Mucosa of stomach (tissue), 1 donor: ENCODE measurements at regions not wholly inside any gene's neighbourhood (a gene's known extent, or its start where the extent isn't known, plus 50 kb on each side); places are given as distances from the start of the nearest gene placed in this dataset.
"Not testable (repeated sequence)": the region's sequence is repeated elsewhere in the genome, so short reads cannot be mapped to it uniquely, and the experiment has no call there.

Experiments
- H3K27me3 ChIP-seq: one replicate; pipeline ENCODE4 v1.7.0; 2013; ENCODE audit warnings: mild to moderate bottlenecking, low read length; ENCODE audit not compliant: control insufficient read depth, insufficient read depth
- H3K36me3 ChIP-seq: one replicate; pipeline ENCODE4 v1.7.0; 2013; ENCODE audit warnings: low read length; ENCODE audit not compliant: control insufficient read depth, insufficient read depth
- H3K4me1 ChIP-seq: one replicate; pipeline ENCODE4 v1.7.0; 2013; ENCODE audit warnings: mild to moderate bottlenecking, low read length; ENCODE audit not compliant: control insufficient read depth, insufficient read depth
- H3K4me3 ChIP-seq: one replicate; pipeline ENCODE4 v1.7.0; 2013; ENCODE audit warnings: low read length
- H3K9ac ChIP-seq: one replicate; pipeline ENCODE4 v1.7.0; 2013; ENCODE audit warnings: mild to moderate bottlenecking, low read length, moderate library complexity
- H3K9me3 ChIP-seq: one replicate; pipeline ENCODE4 v1.7.0; 2013; ENCODE audit warnings: mild to moderate bottlenecking, low read length, moderate library complexity; ENCODE audit not compliant: control insufficient read depth
- donor health status: Pancreatic carcinoma.

DNA sequence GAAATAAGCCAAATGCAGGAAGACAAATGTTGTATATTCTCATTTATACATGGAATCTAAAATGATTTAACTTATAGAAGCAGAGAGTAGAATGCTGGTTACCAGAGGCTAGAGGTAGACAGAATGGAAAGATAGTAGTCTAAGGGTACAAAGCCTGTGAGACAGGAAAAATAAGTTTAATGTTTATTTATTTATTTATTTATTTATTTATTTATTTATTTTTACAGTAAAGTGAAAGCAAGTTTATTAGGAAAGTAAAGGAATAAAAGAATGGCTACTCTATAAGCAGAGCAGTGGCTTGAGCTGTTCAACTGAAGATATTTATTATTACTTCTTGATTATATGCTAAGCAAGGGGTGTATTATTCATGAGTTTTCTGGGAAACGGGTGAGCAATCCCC is 203.2 kb downstream of the LAS1L start:
- no peaks in the 10 kb centered on the region for H3K9me3 ChIP-seq
- H3K4me3 ChIP-seq = no peak overlapping the region

DNA sequence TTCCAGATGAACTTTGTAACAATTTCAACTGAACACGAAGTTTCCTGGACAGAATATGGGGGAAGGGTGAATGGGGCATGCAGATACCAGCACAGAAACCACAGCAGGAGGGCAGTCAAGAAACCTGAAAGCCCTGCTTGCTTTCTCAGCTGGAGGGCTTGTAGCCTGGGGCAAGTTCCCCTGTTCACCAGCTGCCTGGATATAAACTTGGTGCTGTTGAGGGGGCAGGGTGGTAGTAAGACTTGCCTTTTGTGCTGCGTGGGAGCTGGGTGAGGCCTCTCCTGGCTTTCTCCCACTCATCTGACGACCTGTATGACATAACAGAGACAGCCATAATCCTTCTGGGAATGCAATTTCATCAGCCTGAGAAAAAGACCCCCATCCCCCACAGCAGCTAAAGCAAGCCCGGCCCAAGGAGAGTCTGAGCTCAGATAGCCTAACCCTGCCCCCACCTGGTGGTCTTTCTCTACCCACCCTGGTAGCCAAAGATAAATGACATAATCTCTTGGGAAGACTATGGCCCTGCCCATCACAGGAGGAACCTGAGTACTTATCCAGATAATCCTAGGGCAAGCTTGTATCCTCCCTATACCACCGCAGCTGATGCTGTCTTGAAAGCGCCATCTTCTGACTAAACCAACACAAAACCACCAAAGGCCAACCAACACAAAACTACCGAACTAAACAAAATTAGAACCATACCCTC is 234.3 kb downstream of the LAS1L start:
- no peak overlapping the region for H3K9ac ChIP-seq
- no peak overlapping the region for H3K4me3 ChIP-seq
- no peaks in the 10 kb centered on the region for H3K27me3 ChIP-seq
- no peaks in the 10 kb centered on the region for H3K9me3 ChIP-seq
- H3K36me3 ChIP-seq = no peaks in the 10 kb centered on the region
- no peaks in the 10 kb centered on the region for H3K4me1 ChIP-seq

More for the DNA sequence above, 203.2 kb downstream of the LAS1L start:
- Histone ChIP-seq H3K4me1 (no peaks in the 10 kb centered on the region), H3K36me3 (no peaks in the 10 kb centered on the region), H3K27me3 (no peaks in the 10 kb centered on the region), H3K9ac (no peak overlapping the region)

DNA sequence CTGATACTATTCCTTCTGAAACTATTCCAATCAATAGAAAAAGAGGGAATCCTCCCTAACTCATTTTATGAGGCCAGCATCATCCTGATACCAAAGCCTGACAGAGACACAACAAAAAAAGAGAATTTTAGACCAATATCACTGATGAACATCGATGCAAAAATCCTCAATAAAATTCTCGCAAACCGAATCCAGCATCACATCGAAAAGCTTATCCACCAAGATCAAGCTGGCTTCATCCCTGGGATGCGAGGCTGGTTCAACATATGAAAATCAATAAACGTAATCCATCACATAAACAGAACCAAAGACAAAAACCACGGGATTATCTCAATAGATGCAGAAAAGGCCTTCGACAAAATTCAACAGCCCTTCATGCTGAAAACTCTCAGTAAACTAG is 251.7 kb downstream of the LAS1L start:
- not testable (repeated sequence) for H3K9ac ChIP-seq, H3K9me3 ChIP-seq, H3K4me3 ChIP-seq, H3K27me3 ChIP-seq, H3K36me3 ChIP-seq, H3K4me1 ChIP-seq

DNA sequence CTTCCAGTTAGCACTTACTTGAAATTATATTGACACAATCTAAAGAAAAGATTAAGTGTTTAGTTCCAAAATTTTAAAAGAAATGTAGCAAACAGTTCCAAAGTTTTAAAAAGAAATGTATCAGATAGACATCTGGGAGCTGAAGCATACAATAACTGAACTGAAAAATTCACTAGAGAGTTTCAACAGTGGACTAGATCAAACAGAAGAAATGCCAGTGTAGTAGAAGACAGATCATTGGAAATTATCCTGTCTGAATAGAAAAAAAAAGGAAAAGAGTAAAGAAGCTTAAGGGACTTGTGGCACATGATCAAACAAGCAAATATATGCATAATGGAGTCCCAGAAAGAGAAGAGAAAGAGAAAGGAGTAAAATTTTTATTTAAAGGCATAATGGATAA is 261.4 kb downstream of the LAS1L start:
- no peaks in the 10 kb centered on the region for H3K4me1 ChIP-seq
- H3K4me3 ChIP-seq = no peak overlapping the region
- no peaks in the 10 kb centered on the region for H3K9me3 ChIP-seq

DNA sequence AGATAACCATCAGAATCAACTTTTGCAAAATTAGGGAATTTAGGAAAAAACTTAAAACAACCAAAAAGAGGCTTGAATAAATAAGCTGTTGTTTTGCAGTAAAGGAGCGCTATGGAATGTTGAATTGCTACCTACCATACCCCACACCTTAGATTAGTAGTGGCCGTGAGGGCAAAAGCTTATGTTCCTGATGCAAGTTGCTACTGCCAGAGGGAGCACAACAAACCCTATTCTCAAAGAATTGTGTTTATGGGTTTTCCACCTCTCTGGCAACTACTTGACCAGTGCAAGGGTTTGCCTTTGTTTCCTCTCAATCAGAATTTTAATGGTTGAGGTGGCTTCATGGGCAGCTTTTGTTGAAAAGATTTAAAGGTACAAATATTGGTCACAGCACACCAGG is 268.1 kb downstream of the LAS1L start:
- H3K4me1 ChIP-seq = no peaks in the 10 kb centered on the region
- H3K27me3 ChIP-seq = no peaks in the 10 kb centered on the region
- H3K9me3 ChIP-seq = no peaks in the 10 kb centered on the region
- H3K4me3 ChIP-seq = no peak overlapping the region
- H3K36me3 ChIP-seq = no peaks in the 10 kb centered on the region
- no peak overlapping the region for H3K9ac ChIP-seq

More for the DNA sequence above, 261.4 kb downstream of the LAS1L start:
- H3K9ac ChIP-seq = no peak overlapping the region
- no peaks in the 10 kb centered on the region for H3K36me3 ChIP-seq
- no peaks in the 10 kb centered on the region for H3K27me3 ChIP-seq

DNA sequence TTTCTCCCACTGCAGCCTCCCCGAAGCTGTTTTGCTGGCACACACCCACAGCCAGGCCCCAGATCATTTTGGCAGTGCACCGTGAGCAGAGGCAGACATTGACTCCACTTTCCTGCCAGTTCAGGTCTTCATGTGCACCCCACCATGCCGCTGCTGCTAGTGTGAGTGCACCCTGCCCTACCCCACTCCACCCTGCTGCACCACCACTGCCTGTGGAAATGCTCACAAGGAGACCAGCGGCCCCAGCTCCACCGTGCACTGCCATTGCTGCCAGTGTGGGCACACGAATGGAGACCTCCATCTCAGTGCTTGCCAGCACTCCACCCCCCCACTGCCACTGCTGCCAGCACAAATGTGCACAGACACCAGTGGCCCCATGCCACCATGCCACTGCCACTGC is 277.6 kb upstream of the ZC4H2 start:
- H3K4me1 ChIP-seq = no peaks in the 10 kb centered on the region
- H3K4me3 ChIP-seq = no peak overlapping the region
- H3K27me3 ChIP-seq = no peaks in the 10 kb centered on the region
- H3K36me3 ChIP-seq = no peaks in the 10 kb centered on the region
- no peaks in the 10 kb centered on the region for H3K9me3 ChIP-seq
- H3K9ac ChIP-seq = no peak overlapping the region

DNA sequence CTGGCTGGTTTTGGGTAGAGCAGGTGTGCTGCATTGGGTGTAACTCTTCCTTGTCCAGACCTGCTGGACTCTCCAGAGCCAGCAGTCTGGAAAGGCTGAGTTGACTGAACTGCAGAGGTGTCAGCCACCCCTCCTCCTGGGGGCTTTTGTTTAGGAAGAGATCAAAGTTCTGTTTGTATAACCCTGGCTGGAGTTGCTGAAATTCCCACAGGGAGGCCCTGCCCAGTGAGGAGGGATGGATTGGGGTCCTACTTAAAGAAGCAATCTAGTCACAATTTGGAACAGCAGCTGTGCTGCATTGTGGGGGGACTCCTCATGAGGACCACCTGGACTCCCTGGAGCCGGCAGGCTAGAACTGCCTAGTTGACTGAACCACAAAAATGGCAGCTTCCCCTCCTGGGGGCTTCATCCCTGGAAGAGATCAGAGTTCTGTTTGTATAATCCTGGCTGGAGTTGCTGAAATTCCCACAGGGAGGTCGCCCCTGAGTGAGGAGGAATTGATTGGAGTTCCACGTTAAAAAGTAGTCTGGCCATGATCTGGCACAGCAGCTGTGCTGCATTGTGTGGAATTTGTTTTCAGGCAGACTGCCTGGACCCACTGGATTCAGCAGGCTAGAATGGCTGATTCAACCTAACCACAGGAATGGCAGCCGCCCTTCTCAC is 264.9 kb upstream of the ZC4H2 start:
- H3K4me1 ChIP-seq = no peaks in the 10 kb centered on the region
- H3K36me3 ChIP-seq = no peaks in the 10 kb centered on the region
- H3K27me3 ChIP-seq = no peaks in the 10 kb centered on the region
- no peak overlapping the region for H3K9ac ChIP-seq
- H3K9me3 ChIP-seq = no peaks in the 10 kb centered on the region
- no peak overlapping the region for H3K4me3 ChIP-seq

DNA sequence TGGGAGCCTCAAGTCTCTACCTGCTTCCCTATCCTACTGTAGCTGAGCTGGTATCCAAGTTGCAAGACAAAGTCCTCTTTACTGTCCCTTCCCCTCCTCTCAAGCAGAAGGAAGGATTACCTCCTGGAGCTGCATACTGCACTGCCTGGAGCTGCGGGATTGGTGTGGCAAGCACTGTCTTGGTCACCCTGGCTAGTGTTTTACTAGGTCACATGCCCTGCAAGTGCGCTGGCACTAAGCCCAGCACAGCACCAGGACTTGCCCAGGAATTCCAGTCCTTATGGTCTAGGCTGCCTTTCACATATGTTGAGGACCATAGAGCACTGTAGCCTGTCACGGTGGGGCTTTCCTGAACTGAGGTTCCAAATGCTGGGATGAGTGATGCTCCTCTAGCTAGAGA is 227.3 kb upstream of the ZC4H2 start:
- H3K4me3 ChIP-seq = no peak overlapping the region
- H3K36me3 ChIP-seq = no peaks in the 10 kb centered on the region
- H3K4me1 ChIP-seq = peaks cover 4% of the 10 kb centered on the region
- no peaks in the 10 kb centered on the region for H3K9me3 ChIP-seq
- no peaks in the 10 kb centered on the region for H3K27me3 ChIP-seq
- H3K9ac ChIP-seq = no peak overlapping the region

DNA sequence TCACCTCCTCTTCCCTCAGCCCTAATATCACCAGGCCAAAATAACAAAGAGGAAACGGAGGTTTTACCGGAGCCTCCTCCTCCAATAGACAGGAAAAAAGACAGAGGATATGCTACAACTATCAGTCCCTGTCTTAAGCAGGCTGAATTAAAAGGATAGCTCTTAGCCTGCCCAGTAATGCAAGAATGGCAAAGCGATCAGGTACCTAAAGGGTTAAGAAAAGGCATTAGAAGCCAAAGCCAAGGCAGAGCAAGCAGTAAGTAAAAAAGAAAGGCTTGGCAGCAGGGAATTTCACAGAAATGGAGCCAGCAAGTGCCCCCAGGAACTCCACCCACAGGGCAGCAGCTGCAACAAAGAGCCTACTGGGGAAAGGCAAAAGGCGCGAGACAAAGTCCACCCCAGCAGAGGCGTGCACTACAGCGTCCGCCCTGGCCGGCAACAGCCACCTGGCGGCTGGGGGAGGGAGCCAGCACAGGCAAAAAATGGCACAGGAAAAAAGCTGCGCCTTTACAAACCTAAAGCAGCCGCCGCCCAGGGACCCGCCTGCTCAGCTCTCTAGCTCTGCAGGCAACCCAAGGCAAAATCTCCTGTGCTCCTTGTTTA is 220.6 kb upstream of the ZC4H2 start:
- peaks cover 6% of the 10 kb centered on the region for H3K4me1 ChIP-seq
- H3K9me3 ChIP-seq = no peaks in the 10 kb centered on the region
- no peak overlapping the region for H3K9ac ChIP-seq
- no peaks in the 10 kb centered on the region for H3K27me3 ChIP-seq
- H3K36me3 ChIP-seq = no peaks in the 10 kb centered on the region
- H3K4me3 ChIP-seq = no peak overlapping the region

DNA sequence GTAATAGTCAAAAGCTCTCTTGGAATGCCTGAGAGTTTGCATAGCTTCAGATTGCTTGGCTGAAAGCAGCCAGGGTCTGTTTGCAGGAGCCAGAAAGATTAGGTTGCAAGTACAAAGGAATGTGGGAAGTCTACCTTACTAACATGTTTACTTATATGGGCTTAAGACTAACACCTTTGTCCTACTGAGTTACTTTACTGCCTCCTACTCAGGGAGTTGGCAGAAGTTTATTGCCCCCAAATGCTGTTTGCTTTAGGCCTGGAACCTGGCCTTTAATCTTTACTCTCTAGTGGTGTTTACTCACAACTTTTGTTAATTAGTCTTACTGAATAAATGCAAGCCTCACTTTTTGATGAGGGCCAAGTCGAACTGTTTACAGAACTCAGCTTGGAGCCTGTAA is 219.4 kb upstream of the ZC4H2 start:
- Histone ChIP-seq H3K4me1 (peaks cover 6% of the 10 kb centered on the region), H3K27me3 (no peaks in the 10 kb centered on the region), H3K9ac (no peak overlapping the region), H3K9me3 (no peaks in the 10 kb centered on the region), H3K36me3 (no peaks in the 10 kb centered on the region), H3K4me3 (no peak overlapping the region)

DNA sequence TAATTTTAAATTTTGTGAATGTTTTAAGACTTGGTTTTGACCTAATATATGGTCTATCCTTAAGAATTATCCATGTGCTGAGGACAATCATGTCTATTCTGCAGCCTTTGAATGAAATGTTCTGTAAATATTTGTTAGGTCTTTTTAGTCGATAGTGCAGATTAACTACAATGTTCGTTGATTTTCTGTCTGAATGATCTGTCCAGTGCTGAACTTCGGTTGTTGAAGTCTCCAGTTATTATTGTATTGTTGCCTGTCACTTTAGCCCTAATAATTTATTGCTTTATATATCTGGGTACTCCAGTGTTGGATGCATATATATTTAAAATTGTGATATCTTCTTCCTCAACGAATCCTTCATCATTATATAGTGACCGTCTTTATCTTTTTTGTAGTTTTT is 218.3 kb upstream of the ZC4H2 start:
- H3K4me3 ChIP-seq = no peak overlapping the region

DNA sequence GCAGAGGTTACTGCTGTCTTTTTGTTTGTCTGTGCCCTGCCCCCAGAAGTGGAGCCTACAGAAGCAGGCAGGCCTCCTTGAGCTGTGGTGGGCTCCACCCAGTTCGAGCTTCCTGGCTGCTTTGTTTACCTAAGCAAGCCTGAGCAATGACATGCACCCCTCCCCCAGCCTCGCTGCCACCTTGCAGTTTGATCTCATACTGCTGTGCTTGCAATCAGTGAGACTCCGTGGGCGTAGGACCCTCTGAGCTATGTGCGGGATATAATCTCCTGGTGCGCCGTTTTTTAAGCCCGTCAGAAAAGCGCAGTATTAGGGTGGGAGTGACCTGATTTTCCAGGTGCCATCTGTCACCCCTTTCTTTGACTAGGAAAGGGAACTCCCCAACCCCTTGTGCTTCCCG is 187.1 kb upstream of the ZC4H2 start:
- H3K4me1 ChIP-seq, H3K9me3 ChIP-seq, H3K27me3 ChIP-seq, H3K36me3 ChIP-seq, H3K9ac ChIP-seq, H3K4me3 ChIP-seq: not testable (repeated sequence)

More for the DNA sequence above, 218.3 kb upstream of the ZC4H2 start:
- Histone ChIP-seq H3K27me3 (no peaks in the 10 kb centered on the region), H3K4me1 (peaks cover 6% of the 10 kb centered on the region), H3K9ac (no peak overlapping the region), H3K9me3 (no peaks in the 10 kb centered on the region), H3K36me3 (no peaks in the 10 kb centered on the region)
